Ovary (tissue), 7 donors: ENCODE measurements at regions not wholly inside any gene's neighbourhood (a gene's known extent, or its start where the extent isn't known, plus 50 kb on each side); places are given as distances from the start of the nearest gene placed in this dataset.

Source experiments
- DNase-seq, 5 donors: peaks; one replicate each; pipeline ENCODE4 v3.0.0-alpha.2; 2019 to 2020
- H3K27ac ChIP-seq, 2 donors: fragments of 200-600 bp; one replicate each; pipeline versions ENCODE4 v1.5.1 to v1.8.0; 2019 to 2022
- H3K27me3 ChIP-seq: fragments of 200-600 bp; one replicate; pipeline ENCODE4 v1.8.0; 2022
- H3K36me3 ChIP-seq: fragments of 200-600 bp; sonication (generic); one replicate; pipeline ENCODE4 v1.5.1; 2019
- H3K4me1 ChIP-seq: one replicate; pipeline ENCODE4 v1.8.1; 2013; ENCODE audit warnings: mild to moderate bottlenecking, moderate library complexity; ENCODE audit not compliant: insufficient read depth
- H3K4me3 ChIP-seq: fragments of 200-600 bp; sonication (generic); one replicate; pipeline ENCODE4 v1.5.1; 2017
- H3K9me3 ChIP-seq, 2 donors: fragments of 200-600 bp in 1 of 2; sonication (generic) in 1 of 2; one replicate each; pipeline versions ENCODE4 v1.5.1 to v1.8.1; 2013 to 2019; ENCODE audit warnings: mild to moderate bottlenecking in 1 of 2, moderate library complexity in 1 of 2
- CTCF ChIP-seq, 3 donors: fragments of 450-650 bp in 2 of 3; fragments of 200-600 bp in 1 of 3; IDR thresholded peaks; one replicate each; pipeline versions ENCODE4 v1.5.1 to v1.8.0; 2016 to 2022; ENCODE audit warnings: antibody characterized with exemption in 3 of 3, mild to moderate bottlenecking in 1 of 3
- EP300 ChIP-seq: sonication (generic); formaldehyde crosslinking; IDR thresholded peaks from one replicate; pipeline ENCODE4 v1.6.1; 2017; ENCODE audit warnings: antibody characterized with exemption
- POLR2A ChIP-seq: fragments of 450-650 bp; IDR thresholded peaks from one replicate; pipeline ENCODE4 v1.6.1; 2017; ENCODE audit warnings: antibody characterized with exemption, mild to moderate bottlenecking, moderate library complexity
- WGBS, 3 donors: extraction: QIAGEN DNeasy Blood & Tissue Kit in 1 of 3; methylation state at CpG; one replicate each; pipeline versions ENCODE4 v1.1.5 to v1.1.7; 2013 to 2017; 5-methylcytosine and 5-hydroxymethylcytosine counted together
- intact Hi-C, 4 donors: fragments of 100-400 bp; cut with DNase I; formaldehyde crosslinking; loops; one replicate each; pipeline versions ENCODE4 v1.11.0 to v1.15.1; 2022 to 2023
- donor health status: DM: no; HTN: no; CAD: no; lungs with moderate emphysema.
- donor health status: DM: no; HTN: no; CAD: no.
- donor health status: Bipolar disorder and iron deficiency.
- donor health status: DM: no; HTN: no; CAD: no.
- donor health status: DM: yes; HTN: yes; CAD: no.

DNA sequence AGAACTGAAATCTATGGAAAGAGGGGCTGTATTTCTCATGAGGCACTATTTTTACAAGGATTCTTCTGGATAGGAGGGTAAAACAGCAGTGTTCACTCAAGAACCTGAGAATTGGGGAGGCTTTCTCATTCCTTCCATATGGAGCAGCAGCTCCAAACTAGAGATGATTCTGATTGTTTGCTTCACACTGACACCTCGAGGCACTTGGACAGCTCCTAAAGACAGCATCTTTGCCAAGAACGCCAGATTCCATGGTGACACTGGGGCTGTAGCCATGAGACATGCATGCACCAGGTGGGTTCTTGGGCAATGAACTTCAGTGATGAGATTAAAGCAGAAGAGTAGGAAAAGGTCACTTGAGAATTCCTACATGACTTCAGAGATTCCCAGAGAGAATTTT lies 361.5 kb upstream of the HTR2A start:
- intact Hi-C loops, result no loop called here
- no peak overlapping the region for H3K27ac ChIP-seq

DNA sequence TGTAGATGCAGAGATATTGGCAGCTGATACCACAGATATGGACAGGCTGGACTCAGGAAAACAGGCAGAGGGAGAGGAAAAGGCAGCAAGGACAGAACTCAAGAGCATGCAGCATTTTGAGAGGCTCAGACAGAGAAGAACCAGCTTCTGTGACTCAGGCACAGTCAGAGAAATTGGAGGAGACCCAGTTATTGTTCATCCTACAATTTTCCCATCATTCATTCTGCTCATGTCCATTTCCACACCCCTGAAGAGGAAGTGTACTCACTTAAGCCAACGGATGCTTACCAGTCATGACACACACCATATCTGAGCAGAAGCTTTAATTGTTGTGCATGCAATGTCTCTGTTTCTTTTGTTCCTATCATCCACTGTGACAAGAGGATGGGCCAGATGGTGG lies 359.8 kb upstream of the HTR2A start:
- 54 to 72% (median 65%) methylated on average over 1 of the region's 1 CpG for WGBS, 3 donors

More for the DNA sequence above, 361.5 kb upstream of the HTR2A start:
- no peaks in the 10 kb centered on the region for H3K36me3 ChIP-seq
- no peak for DNase-seq
- no peak overlapping the region for H3K4me3 ChIP-seq
- H3K9me3 ChIP-seq, result no peaks in the 10 kb centered on the region
- TF ChIP-seq EP300, result no peak
- TF ChIP-seq CTCF (IDR thresholded peaks at IDR 0.05), result no peak
- no peak for TF ChIP-seq POLR2A
- 37 to 45% (median 37%) methylated on average over 2 of the region's 2 CpGs for WGBS, 3 donors
- H3K27me3 ChIP-seq, result no peaks in the 10 kb centered on the region
- H3K4me1 ChIP-seq, result no peaks in the 10 kb centered on the region

GRCh38 chr13:47252627-47253026 lies 355.8 kb upstream of the HTR2A start:
- H3K36me3 ChIP-seq, result no peaks in the 10 kb centered on the region
- TF ChIP-seq CTCF (IDR thresholded peaks at IDR 0.05) (no peak), EP300 (no peak), POLR2A (no peak)

More for the DNA sequence above, 359.8 kb upstream of the HTR2A start:
- H3K27me3 ChIP-seq, result no peaks in the 10 kb centered on the region
- DNase-seq, result no peak
- no peaks in the 10 kb centered on the region for H3K36me3 ChIP-seq
- no peaks in the 10 kb centered on the region for H3K9me3 ChIP-seq
- H3K27ac ChIP-seq, result no peak overlapping the region
- no peaks in the 10 kb centered on the region for H3K4me1 ChIP-seq
- TF ChIP-seq POLR2A (no peak), EP300 (no peak), CTCF (IDR thresholded peaks at IDR 0.05) (no peak)
- no peak overlapping the region for H3K4me3 ChIP-seq
- intact Hi-C loops, result no loop called here

GRCh38 chr13:47251771-47252170 lies 354.9 kb upstream of the HTR2A start:
- DNase-seq, result no peak
- 56 to 77% (median 65%) methylated on average over 4 of the region's 4 CpGs for WGBS, 3 donors
- no peak overlapping the region for H3K27ac ChIP-seq

More at GRCh38 chr13:47252627-47253026, 355.8 kb upstream of the HTR2A start:
- no peak overlapping the region for H3K27ac ChIP-seq
- intact Hi-C loops, result no loop called here
- no peak for DNase-seq
- no peak overlapping the region for H3K4me3 ChIP-seq
- no peaks in the 10 kb centered on the region for H3K4me1 ChIP-seq
- H3K9me3 ChIP-seq, result no peaks in the 10 kb centered on the region
- WGBS, 3 donors, result 81 to 94% (median 88%) methylated on average over 1 of the region's 1 CpG
- no peaks in the 10 kb centered on the region for H3K27me3 ChIP-seq

More at GRCh38 chr13:47251771-47252170, 354.9 kb upstream of the HTR2A start:
- Histone ChIP-seq H3K4me1 (no peaks in the 10 kb centered on the region), H3K9me3 (no peaks in the 10 kb centered on the region), H3K4me3 (no peak overlapping the region), H3K36me3 (no peaks in the 10 kb centered on the region), H3K27me3 (no peaks in the 10 kb centered on the region)
- intact Hi-C loops, result no loop called here
- TF ChIP-seq CTCF (IDR thresholded peaks at IDR 0.05) (no peak), POLR2A (no peak), EP300 (no peak)
